GM18517 (cell line): ENCODE measurements at regions not wholly inside any gene's neighbourhood (a gene's known extent, or its start where the extent isn't known, plus 50 kb on each side); places are given as distances from the start of the nearest gene placed in this dataset.

ENCODE experiments used
- ATAC-seq: cut with Tn5 transposase; IDR thresholded peaks from one replicate; pipeline ENCODE4 v1.9.1; 2021; ENCODE audit warnings: mild to moderate bottlenecking, moderate library complexity; ENCODE audit not compliant: unreplicated experiment

DNA sequence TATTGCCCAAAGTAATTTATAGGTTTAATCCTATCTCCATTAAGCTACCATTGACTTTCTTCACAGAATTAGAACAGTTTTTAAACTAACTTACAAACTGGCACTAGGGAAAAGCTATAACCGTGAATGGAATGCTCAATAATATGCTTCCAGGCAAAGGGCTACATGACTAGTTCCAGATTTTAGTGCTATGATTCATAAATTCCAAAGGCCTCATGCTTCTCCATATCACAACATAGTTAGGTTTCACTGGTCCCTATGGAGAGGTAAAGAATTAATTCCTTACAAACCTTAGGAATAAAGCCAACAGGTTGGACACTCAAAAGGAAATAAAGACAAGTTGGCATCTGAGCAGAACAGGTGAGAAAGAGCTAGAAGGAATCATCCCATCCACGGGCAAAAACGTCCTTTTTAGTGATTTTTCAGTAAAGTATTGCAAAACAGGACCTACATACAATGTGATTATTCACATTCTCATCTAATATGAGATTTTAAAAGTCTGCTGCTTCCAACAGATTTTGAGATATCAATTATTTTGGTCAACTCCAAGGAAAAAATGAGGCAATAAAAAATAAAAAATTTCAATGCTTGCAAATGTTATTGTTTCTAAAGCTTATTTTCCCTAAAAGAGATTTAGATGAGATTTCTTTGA is 97.0 kb upstream of the TARS1 start:
- ATAC-seq = no peak

GRCh38 chr5:33346534-33346933 is 94.2 kb upstream of the TARS1 start:
- no peak for ATAC-seq

DNA sequence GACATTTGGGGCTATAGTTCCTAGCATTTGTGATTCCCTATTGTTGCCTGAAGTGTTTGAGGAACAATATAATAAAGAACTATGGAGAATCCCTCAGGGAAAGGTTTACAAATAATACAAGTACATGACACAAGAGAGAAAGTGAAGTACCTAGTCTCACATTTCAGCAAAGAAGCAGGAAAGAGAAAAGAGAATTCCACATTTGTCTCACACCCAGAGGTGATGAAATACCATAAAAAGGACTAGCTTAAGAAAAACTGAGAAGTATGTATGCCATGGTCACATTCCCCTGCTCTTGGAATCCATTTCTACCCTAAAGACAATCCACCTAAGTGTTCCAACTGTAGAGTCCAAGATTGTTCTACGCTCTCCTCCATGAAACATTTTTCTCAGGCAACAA is 79.0 kb upstream of the TARS1 start:
- no peak for ATAC-seq

- ATAC-seq = no peak
Observed at GRCh38 chr5:33362915-33363314, 77.8 kb upstream of the TARS1 start.

DNA sequence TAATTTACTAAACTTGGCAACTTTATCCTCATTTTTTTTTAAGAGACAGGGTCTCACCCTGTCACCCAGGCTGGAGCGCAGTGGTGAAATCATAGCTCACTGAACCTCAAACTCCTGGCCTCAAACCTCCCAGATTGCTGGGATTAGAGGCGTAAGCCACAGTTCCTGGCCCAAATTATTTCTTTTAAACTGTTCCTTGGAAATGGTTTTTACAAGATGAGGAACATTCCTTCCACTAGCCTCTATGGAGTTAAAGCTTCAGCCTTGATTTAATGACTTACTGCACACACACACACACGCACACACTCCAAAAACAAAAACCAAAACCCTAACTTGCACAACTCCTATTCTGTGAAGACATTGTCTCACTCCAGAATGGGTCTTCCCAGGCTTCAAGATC is 77.2 kb upstream of the TARS1 start:
- no peak for ATAC-seq

DNA sequence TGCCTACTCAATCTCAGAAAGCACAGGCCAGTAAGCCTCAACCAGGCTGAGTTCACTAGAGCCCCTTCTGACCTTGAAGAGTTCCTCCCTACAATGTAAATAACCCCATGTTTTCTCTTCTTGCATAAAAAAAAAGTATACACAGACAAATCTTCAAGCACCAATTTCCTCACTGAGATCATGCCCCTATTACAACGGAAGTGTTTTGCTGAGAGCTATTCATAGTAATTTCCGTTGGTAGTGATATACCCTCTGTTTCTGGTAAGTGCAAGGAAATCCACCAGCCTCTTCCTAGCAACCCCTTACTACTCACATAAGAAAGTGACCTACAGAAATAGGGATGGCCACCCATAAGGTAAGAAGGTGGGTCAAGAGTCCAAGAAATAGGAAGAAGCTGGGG is 76.4 kb upstream of the TARS1 start:
- no peak for ATAC-seq

- no peak for ATAC-seq
Observed at GRCh38 chr5:33367416-33367815, 73.3 kb upstream of the TARS1 start.

DNA sequence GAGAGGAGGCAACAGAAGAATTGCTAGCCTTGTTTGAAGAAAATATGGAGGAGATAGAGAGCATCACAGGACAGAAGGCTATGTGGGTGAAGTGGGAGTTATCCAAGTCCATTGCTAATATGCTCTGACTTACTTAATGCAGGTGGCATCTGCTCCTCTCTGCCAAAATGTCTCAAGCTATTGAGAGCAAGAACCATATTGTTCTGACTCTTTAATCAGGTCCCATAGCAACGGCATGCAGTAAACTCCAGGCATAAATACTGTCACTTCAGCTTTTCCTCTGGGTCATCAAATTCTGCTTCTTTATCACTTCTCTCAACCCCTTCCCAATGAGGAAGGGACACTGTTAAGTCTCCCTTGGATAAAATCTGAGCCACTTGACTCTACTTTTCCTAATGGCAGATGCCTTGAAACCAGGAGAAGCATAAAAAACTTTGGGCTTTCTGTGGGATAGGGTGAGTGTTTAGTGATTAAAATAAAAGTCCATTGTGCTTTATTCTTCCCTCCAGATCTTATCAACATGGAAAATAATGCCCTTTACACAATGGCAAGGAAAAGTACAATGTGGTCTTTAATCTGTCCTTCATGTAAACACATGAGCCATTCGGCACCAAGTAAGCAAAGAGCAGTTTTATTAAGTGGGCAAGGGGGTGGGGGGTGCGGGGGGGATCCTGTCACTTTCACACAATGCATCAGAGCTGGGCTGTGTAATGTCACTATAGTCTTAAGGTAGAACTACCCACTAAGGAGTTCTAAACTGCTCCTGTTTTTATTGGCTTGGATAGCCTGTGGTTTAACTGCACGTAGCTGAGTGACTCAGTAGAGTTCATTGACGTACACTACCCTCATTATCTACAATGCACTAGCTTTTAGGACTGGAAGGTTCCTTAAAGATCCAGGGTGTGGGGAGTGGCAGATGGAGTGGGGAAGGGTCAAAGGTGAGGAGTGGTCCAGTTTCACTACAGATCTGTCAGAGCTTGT is 71.0 kb upstream of the TARS1 start:
- no peak for ATAC-seq

GRCh38 chr5:33370466-33370859 is 70.3 kb upstream of the TARS1 start:
- no peak for ATAC-seq

- no peak for ATAC-seq
Observed at GRCh38 chr5:33371660-33372059, 69.1 kb upstream of the TARS1 start.

DNA sequence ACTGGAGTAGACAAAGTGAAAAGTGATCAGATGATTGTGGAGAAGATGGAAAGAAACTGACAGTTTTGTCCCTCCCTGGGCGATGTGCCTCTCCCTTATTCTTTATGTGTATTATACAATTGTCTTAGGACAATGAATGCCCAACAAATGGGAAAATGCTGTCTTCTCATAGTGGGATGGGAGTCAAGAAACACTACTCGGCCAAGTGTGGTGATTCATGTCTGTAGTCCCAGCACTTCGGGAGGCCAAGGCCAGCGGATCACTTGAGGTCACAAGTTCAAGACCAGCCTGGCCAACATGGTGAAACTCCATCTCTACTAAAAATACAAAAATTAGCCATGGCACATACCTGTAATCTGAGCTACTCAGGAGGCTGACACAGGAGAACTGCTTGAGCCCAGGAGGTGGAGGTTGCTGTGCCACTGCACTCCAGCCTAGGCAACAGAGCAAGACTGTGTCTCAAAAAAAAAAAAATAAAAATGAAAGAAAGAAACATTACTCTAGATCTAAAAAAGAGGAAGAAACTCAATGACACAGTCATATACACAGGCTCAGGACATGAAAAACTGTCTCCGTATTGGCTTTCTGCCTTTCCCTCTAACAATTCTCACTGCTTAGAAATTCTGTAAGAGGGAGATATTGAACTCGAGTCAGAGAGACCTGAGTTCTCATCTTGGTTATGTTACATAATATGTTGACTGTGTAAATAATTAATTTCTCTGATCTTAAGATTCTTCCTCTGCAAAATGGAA is 67.9 kb upstream of the TARS1 start:
- no peak for ATAC-seq

DNA sequence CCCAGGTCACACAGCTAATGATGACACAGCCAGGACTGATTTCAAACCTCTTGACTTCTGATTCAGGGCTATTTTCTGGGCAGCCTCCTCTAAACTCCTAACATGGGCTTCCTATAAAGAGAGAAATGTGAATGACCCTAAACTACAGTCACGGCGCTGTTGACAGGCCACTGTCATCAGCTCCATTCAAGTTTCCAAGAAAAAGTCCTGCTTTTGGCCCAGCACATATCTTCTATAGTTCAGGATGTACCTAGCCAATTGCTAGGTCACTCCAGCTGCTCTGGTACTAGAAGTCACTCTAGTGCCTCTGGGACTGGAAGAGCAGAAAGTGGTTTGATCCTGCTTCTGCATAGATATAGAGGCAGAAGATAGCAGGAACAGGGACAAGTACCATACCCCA is 64.9 kb upstream of the TARS1 start:
- no peak for ATAC-seq

- ATAC-seq = no peak
Observed at GRCh38 chr5:33379757-33380156, 61.0 kb upstream of the TARS1 start.

- ATAC-seq = no peak
Observed at GRCh38 chr5:33381243-33381642, 59.5 kb upstream of the TARS1 start.
